ENCODE measurements at regions not wholly inside any gene's neighbourhood (a gene's known extent, or its start where the extent isn't known, plus 50 kb on each side); places are given as distances from the start of the nearest gene placed in this dataset.

DNA sequence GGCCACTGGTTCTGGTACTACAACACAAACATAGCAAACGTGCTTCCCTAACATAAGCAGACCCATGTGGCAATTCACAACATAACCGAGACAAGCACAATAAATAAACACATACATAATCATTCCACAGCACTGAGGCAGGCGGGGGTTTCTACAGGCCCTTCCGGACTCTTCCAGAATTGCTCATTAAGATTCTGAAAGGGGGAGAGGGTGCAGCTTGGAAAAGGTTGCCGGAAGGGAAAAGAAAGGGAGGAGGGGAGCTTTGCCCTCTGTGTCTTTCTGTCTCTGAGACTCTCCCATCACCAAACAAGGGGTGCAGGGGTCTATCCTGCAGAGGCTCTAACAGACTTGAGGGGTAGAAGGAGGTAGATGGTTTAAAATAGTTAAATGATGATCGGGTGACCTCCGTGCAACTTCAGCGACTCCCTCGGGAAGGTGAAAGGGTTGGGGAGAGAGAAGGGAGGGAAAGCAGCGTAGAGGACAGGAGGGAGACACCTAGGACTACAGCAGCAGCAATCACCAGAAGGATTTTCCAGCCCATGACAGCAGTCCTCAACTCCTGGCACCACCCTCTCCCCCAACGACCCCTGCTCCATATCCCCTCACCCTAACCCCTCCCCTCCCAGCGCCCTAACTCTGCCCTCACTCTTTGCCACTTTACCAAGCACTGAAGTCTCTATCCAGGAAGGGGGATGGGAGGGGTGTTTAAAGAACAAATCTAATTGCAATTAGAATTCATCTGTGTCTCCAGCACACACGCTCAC, 365.5 kb upstream of the ESRRG start:
- TF ChIP-seq, protein P1, sequence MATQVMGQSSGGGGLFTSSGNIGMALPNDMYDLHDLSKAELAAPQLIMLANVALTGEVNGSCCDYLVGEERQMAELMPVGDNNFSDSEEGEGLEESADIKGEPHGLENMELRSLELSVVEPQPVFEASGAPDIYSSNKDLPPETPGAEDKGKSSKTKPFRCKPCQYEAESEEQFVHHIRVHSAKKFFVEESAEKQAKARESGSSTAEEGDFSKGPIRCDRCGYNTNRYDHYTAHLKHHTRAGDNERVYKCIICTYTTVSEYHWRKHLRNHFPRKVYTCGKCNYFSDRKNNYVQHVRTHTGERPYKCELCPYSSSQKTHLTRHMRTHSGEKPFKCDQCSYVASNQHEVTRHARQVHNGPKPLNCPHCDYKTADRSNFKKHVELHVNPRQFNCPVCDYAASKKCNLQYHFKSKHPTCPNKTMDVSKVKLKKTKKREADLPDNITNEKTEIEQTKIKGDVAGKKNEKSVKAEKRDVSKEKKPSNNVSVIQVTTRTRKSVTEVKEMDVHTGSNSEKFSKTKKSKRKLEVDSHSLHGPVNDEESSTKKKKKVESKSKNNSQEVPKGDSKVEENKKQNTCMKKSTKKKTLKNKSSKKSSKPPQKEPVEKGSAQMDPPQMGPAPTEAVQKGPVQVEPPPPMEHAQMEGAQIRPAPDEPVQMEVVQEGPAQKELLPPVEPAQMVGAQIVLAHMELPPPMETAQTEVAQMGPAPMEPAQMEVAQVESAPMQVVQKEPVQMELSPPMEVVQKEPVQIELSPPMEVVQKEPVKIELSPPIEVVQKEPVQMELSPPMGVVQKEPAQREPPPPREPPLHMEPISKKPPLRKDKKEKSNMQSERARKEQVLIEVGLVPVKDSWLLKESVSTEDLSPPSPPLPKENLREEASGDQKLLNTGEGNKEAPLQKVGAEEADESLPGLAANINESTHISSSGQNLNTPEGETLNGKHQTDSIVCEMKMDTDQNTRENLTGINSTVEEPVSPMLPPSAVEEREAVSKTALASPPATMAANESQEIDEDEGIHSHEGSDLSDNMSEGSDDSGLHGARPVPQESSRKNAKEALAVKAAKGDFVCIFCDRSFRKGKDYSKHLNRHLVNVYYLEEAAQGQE (IDR thresholded peaks at IDR 0.05; ENCODE audit: low read depth), result no peak
- TF ChIP-seq YY1 (IDR thresholded peaks at IDR 0.05; ENCODE audit: low read depth) (no peak), USF1 (IDR thresholded peaks at IDR 0.05) (no peak), MAX (IDR thresholded peaks at IDR 0.05) (no peak), NFIC (IDR thresholded peaks at IDR 0.05) (no peak), RAD21 (IDR thresholded peaks at IDR 0.05; ENCODE audit: low read depth) (no peak), TAF1 (IDR thresholded peaks at IDR 0.05; ENCODE audit: low read depth) (no peak), EP300 (IDR thresholded peaks at IDR 0.05; ENCODE audit: borderline replicate concordance) (no peak), CREB1 (IDR thresholded peaks at IDR 0.05; ENCODE audit: low read depth) (no peak), ZBTB7A (IDR thresholded peaks at IDR 0.05; ENCODE audit: low read depth) (no peak), CEBPB (IDR thresholded peaks at IDR 0.05) (no peak), FOXM1 (IDR thresholded peaks at IDR 0.05; ENCODE audit: borderline replicate concordance, low read depth) (no peak), TCF12 (IDR thresholded peaks at IDR 0.05; ENCODE audit: low read depth) (no peak)

DNA sequence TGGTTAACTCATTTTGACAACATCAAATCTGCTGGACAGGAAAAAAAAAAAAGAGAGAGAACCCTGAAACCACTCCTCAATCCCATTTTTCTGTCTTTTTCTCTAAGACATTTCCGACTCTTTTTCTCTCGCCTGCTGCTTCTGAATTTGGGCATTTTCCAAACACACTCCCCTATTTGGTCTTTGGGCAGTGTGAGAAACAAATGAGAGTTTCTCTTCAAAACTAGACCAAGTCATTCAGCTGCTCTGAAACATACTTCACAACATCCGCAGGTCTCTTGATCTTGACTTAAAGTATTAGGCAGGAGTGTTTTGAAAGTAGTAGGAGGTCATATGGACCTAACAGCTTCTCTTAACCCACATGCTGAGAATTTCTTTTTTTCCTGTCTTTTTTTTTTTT, 364.8 kb upstream of the ESRRG start:
- TF ChIP-seq CEBPB (IDR thresholded peaks at IDR 0.05) (no peak), TAF1 (IDR thresholded peaks at IDR 0.05; ENCODE audit: low read depth) (no peak), FOXM1 (IDR thresholded peaks at IDR 0.05; ENCODE audit: borderline replicate concordance, low read depth) (no peak), TCF12 (IDR thresholded peaks at IDR 0.05; ENCODE audit: low read depth) (no peak), USF1 (IDR thresholded peaks at IDR 0.05) (no peak), YY1 (IDR thresholded peaks at IDR 0.05; ENCODE audit: low read depth) (no peak), EGR1 (IDR thresholded peaks at IDR 0.05) (no peak), RAD21 (IDR thresholded peaks at IDR 0.05; ENCODE audit: low read depth) (no peak), MAX (IDR thresholded peaks at IDR 0.05) (no peak), EP300 (IDR thresholded peaks at IDR 0.05; ENCODE audit: borderline replicate concordance) (no peak), ZBTB7A (IDR thresholded peaks at IDR 0.05; ENCODE audit: low read depth) (no peak), CREB1 (IDR thresholded peaks at IDR 0.05; ENCODE audit: low read depth) (no peak)
- TF ChIP-seq, protein P1 (IDR thresholded peaks at IDR 0.05; ENCODE audit: low read depth), result no peak

DNA sequence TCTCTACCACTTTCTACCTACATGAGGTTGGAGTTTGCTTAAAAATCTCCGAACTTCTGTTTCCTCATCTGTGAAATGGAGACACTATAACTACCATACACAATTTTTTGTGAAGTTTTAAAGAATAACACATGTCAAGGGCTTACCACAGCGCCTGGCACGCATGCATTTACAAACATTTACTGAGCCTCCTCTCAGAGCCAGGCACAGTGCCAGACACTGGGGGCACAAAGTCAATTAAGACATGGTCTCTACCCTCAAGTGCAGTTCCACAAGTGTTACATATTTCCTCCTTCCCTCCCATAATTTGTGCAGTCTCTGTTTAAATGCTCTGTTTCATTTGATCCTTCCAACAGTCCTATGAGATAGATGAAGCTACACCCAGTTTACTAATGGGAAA, 356.4 kb upstream of the ESRRG start:
- TF ChIP-seq EGR1 (IDR thresholded peaks at IDR 0.05) (no peak), TAF1 (IDR thresholded peaks at IDR 0.05; ENCODE audit: low read depth) (no peak), ZBTB7A (IDR thresholded peaks at IDR 0.05; ENCODE audit: low read depth) (no peak), TCF12 (IDR thresholded peaks at IDR 0.05; ENCODE audit: low read depth) (no peak), TEAD4 (IDR thresholded peaks at IDR 0.05) (no peak), FOXM1 (IDR thresholded peaks at IDR 0.05; ENCODE audit: borderline replicate concordance, low read depth) (no peak), EP300 (IDR thresholded peaks at IDR 0.05; ENCODE audit: borderline replicate concordance) (no peak), RAD21 (IDR thresholded peaks at IDR 0.05; ENCODE audit: low read depth) (no peak), USF1 (IDR thresholded peaks at IDR 0.05) (no peak), CEBPB (IDR thresholded peaks at IDR 0.05) (no peak), CREB1 (IDR thresholded peaks at IDR 0.05; ENCODE audit: low read depth) (no peak), YY1 (IDR thresholded peaks at IDR 0.05; ENCODE audit: low read depth) (no peak), NFIC (IDR thresholded peaks at IDR 0.05) (no peak), MAX (IDR thresholded peaks at IDR 0.05) (no peak)
- TF ChIP-seq, protein P1 (IDR thresholded peaks at IDR 0.05; ENCODE audit: low read depth), result no peak
